K562 (cell line): ENCODE measurements at regions not wholly inside any gene's neighbourhood (a gene's known extent, or its start where the extent isn't known, plus 50 kb on each side); places are given as distances from the start of the nearest gene placed in this dataset.

ENCODE experiments used
- ATF3 ChIP-seq, 2 experiments: fragments of 450-650 bp in 1 of 2; sonication (generic) in 1 of 2; formaldehyde crosslinking in 1 of 2; IDR thresholded peaks in 1 of 2; conservative IDR thresholded peaks in 1 of 2; 2 replicates each; pipeline versions ENCODE4 v1.6.1 to v1.8.1; 2016 to 2023; ENCODE audit warnings: mild to moderate bottlenecking in 2 of 2, moderate library complexity in 2 of 2, inconsistent platforms in 1 of 2, missing genetic modification reagents in 1 of 2
- ATF4 ChIP-seq: fragments of 450-650 bp; formaldehyde crosslinking; IDR thresholded peaks from 2 replicates; pipeline ENCODE4 v1.4.0; 2022; ENCODE audit warnings: mild to moderate bottlenecking, moderate library complexity
- CTCF ChIP-seq, 3 experiments: IDR thresholded peaks in 2 of 3; conservative IDR thresholded peaks in 1 of 3; 2 replicates each; pipeline ENCODE4 v1.5.1; 2011 to 2012; ENCODE audit warnings: low read length in 3 of 3, mild to moderate bottlenecking in 3 of 3, control low read depth in 2 of 3, improper control_type of control experiment in 1 of 3, inconsistent platforms in 1 of 3, low read depth in 1 of 3, mixed read lengths in 1 of 3, moderate library complexity in 1 of 3; ENCODE audit not compliant: insufficient read depth in 2 of 3
- EP300 ChIP-seq: IDR thresholded peaks from 2 replicates; pipeline ENCODE4 v1.6.1; 2012; ENCODE audit warnings: low read length, improper control_type of control experiment
- ESRRA ChIP-seq: fragments of 450-650 bp; IDR thresholded peaks from 2 replicates; pipeline ENCODE4 v1.6.1; 2014; ENCODE audit warnings: low read depth, mild to moderate bottlenecking, moderate library complexity, borderline replicate concordance
- JUNB ChIP-seq: fragments of 450-650 bp; formaldehyde crosslinking; conservative IDR thresholded peaks from 2 replicates; pipeline ENCODE4 v1.4.0; 2020; ENCODE audit warnings: mild to moderate bottlenecking
- KLF13 ChIP-seq: fragments of 450-650 bp; IDR thresholded peaks from 2 replicates; pipeline ENCODE4 v1.6.1; 2016; ENCODE audit warnings: missing genetic modification characterization, low read depth, mild to moderate bottlenecking, missing compliant biosample characterization, moderate library complexity, borderline replicate concordance
- ZNF282 ChIP-seq: sonication (generic); formaldehyde crosslinking; IDR thresholded peaks from 2 replicates; pipeline ENCODE4 v1.8.1; 2023; ENCODE audit warnings: missing genetic modification reagents
- ZNF384 ChIP-seq: IDR thresholded peaks from 2 replicates; pipeline ENCODE4 v1.6.1; 2012; ENCODE audit warnings: low read depth, low read length, improper control_type of control experiment
- ZNF696 ChIP-seq: fragments of 250-450 bp; sonication (Bioruptor Pico); conservative IDR thresholded peaks from 2 replicates; pipeline ENCODE4 v1.4.0; 2020; ENCODE audit warnings: mild to moderate bottlenecking, moderate library complexity

GRCh38 chr11:123321636-123322035, 108.4 kb upstream of the GRAMD1B start:
- TF ChIP-seq ATF3 (IDR thresholded peaks at IDR 0.05) = no peak
- no peak for TF ChIP-seq ATF3 (CRISPR knock-in tag; conservative IDR thresholded peaks at IDR 0.05)
- TF ChIP-seq ZNF282 (CRISPR knock-in tag) = no peak
- TF ChIP-seq JUNB (CRISPR knock-in tag) = no peak
- no peak for TF ChIP-seq ZNF696
- no peak for TF ChIP-seq ATF4 (CRISPR knock-in tag)
- TF ChIP-seq KLF13 (tag) = no peak
- no peak for TF ChIP-seq CTCF (IDR thresholded peaks at IDR 0.05 in 2 of 3, conservative IDR thresholded peaks at IDR 0.05 in 1 of 3; ENCODE audit: insufficient read depth in 2 of 3, low read depth in 1 of 3, low read length in 3 of 3)
- no peak for TF ChIP-seq EP300
- no peak for TF ChIP-seq ZNF384
- TF ChIP-seq ESRRA = no peak
